EL (cell line): ENCODE measurements at regions not wholly inside any gene's neighbourhood (a gene's known extent, or its start where the extent isn't known, plus 50 kb on each side); places are given as distances from the start of the nearest gene placed in this dataset.

Source experiments
- DNase-seq: peaks from one replicate; pipeline ENCODE4 v3.0.0-alpha.2; 2016

DNA sequence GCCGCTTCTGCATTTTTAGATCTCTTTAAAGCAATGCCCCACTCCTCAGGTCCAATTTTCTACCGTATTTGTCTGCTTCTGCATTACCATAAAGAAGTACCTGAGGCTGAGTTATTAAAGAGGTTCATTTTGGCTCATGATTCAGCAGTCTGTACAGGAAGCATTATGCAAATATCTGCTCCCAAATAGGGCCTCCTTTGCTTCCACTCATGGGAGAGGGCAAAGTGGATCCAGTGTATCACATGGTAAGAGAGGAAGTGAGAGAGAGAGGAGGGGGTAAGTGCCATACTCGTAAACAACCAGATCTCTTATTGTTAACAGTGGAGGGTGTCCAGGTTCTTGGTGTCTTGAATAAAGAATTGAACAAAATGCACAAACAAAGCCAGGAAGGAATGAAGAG is 316.1 kb upstream of the SEL1L start:
- DNase-seq = no peak

DNA sequence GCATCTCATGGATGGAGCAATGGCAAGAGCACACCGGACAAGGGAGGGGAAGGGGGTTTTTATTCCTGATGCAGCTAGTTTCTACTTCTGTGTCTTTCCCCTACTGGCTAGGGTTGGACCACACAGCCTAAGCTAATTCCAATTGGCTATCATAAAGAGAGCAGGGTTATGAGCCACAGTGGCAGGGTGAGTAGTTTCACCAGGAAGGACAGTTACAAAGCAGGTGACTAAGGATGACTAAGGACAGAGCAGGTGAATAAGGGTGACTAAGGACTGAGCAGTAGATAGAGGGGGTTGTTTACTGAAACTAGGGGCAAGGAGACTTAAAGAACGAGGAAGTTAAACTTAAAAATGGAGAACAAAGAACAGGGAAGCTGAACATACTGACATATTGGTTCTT is 321.4 kb upstream of the SEL1L start:
- DNase-seq = no peak

DNA sequence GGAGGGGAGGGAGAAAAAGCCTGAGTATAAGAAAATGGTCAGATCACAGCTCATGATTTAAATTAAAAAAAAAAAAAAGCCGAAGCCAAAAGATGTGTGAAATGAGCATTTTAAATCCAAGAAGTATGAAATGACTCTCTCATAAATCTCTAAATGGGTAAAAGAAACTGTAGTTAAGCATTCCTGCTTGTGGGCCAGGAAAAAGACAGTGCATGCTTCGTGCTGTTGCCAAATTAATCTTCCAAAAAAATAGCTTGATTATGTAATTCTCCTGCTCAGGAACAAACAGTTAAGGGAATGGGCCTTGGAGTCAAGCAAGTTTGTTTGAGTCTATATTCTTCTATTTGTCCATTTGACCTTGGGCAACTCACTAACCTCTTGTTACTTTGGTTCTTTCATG is 325.4 kb upstream of the SEL1L start:
- no peak for DNase-seq

DNA sequence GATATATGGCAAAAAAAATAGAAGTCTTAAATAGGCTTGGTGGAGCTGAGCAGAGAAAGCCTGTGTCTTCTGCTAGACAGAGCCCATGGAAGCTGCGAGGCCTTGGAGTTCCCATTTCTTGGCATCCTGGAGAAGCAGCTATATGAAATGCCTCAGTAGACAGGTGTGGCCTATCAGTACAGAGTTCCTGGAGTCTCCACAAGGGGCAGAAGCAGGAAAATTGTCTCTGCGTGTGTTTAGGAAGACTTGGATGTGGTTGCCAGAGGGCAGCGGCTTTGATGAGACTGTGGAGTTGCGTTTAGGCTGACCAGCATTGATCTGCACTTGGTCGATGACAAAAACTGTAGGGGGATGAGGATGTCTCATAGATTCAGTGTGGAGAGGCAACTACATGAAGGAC is 334.5 kb upstream of the SEL1L start:
- DNase-seq = no peak

DNA sequence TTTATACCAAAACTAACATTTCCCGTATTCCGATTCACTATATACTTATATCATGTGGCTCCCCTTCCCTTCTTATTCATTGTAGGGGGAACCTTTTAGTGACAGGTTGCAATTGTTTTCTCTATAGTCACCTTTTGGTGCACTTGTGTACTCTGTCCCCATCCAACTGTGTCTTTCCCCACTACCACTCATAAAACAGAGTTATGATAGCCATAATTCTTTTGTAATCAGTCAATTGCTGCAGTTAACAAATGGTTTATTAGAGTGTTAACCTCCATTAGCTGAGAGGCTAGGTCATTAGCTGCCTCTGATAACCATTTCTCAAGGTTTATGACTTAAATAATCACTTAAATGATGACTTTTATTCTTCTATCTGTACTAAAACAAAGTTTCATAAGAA is 338.1 kb upstream of the SEL1L start:
- no peak for DNase-seq

DNA sequence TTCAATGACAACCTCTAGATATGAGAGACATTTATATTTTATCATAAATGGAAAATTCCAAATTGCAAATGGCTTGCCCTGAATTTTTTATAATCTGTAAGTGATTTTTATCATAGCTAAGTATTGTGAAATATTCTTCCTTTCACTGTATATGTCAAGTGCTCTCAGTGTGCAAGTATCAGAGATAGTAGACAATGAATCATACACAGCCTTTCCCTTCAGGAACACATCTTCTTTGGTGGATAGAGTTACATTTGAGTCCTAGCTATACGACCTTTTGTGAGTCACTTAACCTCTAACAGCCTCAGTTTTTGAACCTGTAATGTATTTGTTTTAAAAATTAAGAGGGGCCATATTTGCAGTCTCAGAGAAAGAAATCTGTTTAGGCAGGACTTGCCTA is 350.7 kb upstream of the SEL1L start:
- DNase-seq = no peak

DNA sequence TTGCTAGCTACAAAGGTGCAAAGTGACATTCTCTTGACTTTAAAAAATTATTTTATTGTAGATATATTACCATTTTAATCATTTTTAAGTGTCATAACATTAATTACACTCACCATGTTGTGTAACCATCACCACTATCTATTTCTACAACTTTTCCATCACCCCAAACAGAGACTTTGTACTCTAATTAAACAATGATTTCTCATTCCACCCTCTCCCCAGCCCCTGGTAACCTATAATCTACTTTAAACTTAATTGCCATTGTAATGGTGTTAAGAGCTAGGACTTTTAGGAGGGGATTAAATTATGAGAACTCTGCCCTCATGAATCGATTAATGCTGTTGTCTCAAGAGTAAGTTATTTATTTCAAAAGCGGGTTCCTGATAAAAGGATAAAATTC is 352.9 kb upstream of the SEL1L start:
- no peak for DNase-seq

DNA sequence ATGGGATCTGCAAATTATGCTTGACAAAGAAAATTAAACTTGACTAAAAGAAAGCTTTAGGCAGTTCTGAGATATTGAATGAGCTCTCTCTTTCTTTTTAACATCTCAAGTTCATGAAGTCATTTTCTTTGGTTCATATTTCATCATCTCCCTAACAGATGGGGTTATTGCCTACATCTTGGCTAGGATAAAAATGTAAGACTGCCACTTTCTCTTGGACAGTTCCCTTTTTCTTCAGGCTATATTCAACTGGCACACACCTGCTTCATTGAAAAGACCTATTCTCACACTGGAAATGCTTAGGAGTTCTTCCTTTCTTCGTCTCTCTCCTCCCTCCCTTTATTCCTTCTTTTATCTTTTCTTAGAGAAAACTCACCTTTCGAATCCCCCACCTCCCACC is 355.9 kb upstream of the SEL1L start:
- no peak for DNase-seq

DNA sequence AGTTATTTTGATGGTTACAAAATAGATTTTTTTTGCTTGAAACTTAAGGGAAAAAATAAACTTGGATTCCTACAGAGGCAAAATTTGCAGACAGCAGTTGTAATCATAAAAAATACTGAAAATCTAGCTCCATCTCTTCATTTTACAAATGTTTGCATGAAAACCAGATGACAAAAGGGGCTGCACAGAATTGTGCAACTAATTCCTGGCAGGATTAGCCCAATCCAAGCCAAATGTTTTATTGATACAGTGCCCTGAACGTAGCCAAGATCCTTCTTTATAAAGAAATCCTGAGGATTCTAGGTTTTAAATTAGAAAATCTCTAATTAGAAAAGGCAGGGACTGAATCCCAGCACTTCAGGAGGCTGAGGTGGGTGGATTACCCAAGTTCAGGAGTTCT is 356.4 kb upstream of the SEL1L start:
- DNase-seq = no peak

DNA sequence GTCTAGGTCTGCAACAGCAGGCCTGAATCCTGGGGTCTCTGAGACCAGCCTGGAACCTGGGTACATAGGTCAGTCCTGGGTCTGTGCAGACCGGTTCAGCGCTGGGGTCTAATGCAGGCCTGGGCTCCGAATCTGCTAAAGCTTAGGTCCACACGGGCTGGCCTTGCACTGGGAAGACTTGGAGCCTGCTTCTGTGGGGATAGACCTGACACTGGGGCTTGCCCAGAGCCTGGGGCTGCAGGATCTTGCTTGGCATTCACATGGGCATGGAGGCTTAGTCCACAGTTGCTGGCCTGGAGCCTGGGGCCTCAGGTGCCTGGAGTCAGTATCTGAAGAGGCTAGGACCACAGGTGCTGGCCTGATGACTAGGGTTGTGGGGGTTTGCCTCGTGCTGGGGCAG is 369.8 kb upstream of the SEL1L start:
- no peak for DNase-seq

DNA sequence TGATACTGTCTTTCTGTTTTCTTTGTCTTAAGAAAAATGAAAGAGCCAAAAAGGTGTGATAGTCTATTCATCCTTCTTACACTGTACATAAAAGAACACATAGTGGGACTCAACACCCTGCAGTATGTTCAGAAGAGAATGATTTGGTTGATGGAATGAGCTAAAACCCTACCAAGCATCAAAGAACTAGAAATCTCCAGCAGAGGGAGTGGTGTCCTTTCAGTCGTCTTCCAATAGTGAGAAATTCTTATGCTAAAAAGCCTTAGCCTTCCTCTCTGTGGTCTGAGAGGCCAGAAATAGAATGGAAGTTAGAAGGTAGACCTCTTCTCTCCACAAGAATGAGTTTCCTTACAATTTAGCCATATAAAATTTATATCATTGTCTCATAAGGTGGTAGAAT is 393.4 kb upstream of the SEL1L start:
- DNase-seq = no peak

DNA sequence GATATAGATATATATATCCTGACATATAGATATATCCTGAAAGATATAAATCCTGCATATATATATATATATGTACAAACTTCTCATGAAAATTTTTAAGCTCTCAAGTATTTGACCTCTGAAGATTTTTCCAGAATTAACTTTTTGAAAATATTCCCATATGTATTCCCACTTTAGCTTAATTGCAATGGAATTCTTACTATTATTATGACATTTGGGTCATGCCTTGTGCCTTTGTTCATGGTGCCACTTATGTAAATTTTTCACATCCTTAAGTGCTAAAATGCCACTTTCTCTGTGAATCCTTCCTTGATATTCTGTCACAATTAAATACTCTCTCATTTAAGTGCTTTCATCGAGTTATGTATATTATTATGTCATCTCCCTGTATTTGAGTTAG is 398.2 kb upstream of the SEL1L start:
- no peak for DNase-seq

DNA sequence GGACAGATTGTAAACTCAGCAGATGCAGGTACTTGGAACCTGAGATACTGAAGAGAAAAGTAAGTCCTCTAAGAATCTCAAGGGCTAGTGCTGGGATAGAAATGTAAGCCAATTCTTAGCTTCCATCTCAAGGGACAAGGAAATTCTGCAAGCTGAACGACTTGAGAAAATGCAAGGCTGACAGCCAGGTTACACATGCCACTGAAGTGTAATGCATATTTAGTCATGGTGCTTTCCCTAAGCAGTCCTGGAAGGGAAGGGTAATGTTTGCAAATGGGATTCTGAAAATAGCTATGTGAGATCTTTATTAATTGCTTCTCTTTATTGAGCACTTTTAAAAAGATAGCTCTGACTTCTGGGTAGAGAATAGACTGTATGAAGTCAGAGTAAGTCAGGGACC is 402.7 kb upstream of the SEL1L start:
- no peak for DNase-seq

DNA sequence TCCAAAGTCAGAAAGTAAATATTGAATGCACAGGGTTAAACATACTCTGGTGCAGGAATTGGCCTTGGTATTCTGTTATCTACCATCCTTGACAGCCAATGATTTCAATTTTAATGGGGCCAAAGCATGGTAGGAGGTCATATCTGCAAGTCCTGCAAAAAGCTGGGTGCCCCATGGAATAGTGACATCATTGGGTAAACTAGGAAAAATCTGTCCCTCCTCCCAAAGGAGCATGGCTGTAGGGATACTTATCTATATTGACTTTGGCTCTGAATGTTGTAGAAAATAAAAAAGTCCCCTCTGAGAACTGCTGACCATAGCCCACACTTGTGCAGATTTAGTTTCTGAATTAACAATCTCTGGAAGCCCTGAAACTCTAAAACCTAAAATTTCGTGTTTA is 403.2 kb upstream of the SEL1L start:
- no peak for DNase-seq

DNA sequence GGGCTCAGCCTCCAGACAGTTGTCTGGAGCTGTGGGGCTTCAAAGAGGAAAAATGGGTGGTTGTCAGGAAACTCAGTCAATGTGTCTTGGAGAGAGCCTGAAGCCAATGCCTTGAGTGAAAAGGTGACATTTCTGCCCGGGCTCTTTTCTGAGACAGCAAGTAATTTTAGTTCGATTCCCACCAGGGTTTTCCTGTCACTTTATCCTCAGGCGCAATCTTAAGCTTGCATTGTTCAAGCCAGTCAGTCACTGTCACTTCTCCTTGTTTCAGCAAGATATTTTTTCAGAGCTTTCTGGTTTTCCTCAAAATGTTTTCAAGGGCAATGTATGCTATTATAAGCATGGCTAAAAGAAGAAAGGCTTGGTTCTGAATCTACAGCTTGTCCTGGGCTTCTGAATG is 404.7 kb upstream of the SEL1L start:
- DNase-seq = no peak

DNA sequence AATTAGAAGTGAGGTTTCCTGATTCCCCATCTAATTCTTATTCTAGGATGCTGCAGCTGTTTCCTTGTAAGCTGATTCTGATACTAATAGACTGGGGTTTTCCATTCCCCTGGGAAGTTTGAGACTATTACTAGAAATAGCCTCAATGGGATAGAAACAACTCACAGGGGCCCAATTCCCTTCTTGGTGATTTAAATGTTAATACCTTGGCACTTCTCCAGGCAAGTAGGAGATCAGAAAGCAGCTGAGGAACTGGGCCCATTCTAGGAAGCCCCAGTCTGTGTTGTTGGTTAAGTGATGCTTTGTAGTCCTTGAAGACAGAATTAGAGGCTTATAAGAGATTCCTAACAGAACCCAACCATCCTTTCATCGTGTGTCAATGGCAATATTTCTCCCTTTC is 407.0 kb upstream of the SEL1L start:
- no peak for DNase-seq

DNA sequence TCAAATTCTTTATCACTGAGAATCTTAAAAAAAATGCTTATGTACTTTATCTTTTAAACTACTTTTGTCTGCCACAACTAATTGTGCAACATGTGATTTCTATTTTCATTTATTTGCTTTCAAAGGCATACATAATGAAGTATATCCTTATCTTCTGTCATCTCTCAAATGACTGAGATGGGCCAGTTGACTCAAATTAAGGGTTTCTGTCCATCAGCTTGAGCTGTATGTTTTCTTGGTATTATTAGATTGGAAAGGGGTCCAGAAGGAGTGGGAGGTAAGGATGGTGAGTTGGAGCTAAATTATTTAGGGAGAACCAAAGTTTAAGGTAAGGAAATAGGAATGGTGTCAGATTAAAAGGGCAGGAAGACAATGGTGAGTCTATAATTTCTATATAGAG is 408.4 kb upstream of the SEL1L start:
- DNase-seq = no peak

DNA sequence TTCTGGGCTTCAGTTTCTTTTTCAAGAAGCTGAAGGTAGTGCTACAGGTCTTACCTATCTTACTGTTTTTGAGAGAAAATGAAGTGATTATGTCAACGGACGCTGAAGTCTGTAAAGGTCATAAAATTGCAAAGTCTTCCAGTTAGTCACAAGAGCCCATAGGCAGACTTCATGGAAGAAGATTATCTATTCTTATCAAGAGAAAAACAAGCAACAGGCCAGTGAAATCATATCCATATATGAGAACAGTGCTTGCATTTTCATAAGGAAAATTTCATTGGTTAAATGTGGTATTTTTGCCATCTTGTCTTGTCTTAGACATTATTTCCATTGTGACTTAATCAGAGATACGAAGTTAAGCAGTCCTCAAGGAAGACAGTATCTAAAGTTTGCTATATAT is 412.7 kb upstream of the SEL1L start:
- DNase-seq = no peak

DNA sequence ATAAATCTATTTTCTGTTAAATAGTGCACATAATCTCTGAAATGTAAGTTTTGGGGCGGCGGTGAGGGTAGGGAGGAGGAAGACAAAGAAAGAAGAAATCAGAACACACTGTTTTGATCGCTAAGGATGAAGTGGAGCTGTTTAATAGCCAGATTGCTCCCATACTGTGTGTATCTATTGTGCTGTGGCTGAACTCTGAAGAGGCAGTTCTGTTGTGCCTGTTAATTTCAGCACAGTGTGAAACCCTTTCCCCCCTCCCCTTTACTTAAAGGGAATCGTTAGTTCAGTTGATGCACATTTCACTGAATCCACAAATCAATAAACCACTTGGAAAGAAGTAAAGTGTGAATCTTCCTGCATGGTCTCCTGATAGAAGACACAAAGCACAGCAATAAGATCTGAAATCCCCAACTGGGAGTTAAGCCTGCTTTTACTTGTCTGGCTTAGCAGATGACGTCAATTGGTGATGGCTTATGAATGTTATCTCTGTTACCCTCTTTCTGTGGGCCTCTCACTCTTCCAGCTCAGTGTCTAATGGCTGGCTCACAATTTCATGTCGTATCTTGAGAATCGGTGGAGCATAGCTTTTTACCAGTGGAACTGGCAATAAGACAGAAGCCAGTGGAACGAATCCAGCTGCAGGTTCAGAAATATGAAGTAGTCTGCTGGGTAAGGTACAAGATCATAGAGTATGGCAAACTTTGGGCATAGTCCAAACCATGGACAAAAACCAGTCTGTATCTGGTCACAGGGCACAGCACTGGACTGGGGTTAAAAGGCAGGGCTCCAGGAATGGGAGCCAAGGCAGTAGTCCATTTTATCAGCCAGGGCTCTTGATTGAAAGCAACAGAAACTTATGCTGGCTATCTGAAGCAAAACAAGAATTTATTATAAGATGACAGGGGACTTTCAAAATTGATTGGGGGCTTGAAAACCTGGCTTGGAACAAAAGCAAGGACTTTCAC is 413.5 kb upstream of the SEL1L start:
- DNase-seq = no peak

DNA sequence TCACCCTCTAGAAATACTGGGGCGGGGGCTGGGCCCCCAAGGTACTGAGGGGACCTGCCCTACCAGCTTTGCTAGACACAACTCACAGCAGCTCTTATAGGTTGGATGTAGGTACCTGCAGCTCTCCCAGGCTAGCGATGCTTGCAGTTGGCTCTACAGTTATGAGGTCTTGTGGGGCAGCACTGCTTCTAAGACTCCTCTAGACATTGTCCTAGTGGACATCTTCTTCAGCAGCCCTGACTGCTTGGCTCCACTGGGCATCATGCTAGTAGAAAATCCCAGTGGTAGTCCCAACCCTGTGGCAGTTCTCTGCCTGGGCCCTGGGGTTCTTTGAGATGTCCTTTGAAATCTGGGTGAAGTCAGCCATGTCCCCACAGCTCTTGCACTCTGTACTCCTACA is 419.3 kb upstream of the SEL1L start:
- no peak for DNase-seq

DNA sequence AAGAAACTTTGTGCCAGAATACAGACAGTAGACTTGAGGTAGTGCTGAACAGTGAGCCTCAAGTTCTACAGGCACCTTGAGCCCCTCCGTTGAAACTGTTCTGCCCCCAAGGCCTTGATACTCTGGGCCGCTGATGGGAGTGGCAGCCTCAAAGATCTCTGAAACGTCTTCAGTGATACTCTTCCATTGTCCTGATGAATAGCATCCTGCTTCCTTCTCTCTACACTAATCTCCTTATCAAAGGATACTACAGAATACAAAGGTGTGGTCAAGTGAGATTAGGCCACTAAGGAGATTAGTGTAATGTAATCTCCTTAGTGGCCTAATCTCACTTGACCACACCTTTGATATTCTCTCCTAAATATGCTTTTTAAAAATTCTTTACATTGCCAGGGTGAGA is 419.8 kb upstream of the SEL1L start:
- DNase-seq = no peak

DNA sequence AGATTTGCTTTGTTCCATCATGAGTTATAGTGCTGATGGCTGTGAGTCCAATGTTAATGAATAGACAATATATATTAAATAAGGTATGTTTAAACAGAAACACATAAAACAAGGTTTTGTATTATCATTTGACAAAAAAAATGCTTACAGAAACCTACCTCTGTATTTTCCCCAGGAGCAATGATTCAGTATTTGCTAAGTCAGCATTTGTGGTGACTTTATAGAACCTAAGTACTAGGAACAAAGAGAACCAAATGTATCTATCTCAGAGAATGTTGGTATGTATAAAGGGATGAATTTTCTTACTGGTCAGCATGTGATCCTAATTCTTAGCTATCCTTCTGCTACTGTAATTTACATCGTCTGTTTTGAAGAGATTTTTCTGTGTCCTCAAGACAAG is 421.5 kb upstream of the SEL1L start:
- DNase-seq = no peak

DNA sequence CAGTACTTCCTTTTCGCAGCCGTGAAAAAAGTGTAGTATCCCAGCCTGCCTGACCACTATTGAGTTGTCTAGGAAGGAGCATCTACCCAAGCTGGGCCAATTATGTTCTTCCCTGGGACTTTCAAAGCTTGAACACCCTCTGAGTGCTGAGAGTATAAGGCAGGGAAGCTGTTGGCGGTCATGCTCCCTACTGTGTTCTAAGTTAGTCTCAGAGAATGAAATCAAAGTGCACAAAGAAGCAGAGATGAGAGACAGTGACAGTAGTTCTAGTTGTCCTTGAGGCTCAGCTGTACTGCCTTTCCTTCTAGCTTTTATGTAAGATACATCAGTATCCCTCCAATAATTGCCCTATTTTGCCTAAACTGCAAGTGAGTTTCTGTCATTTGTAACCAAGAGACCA is 427.1 kb upstream of the SEL1L start:
- no peak for DNase-seq

DNA sequence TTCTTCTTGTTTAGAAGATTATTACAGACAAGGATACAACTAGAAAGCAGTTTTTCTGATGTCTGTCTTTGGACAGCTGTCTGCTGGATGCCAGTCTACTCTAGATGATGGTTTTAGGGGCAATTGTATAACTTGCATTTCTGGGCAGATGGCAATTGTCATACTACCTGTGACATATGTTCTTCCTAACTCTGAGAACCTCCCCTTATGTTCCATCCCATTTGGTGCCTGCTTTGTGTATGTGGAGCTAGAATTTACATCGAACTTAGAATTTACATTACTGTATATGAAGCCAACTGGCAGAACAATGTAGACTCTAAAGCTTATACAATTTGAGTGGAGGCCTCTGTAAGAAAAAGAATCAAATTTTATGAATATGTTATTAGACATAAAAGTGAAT is 430.2 kb upstream of the SEL1L start:
- no peak for DNase-seq

DNA sequence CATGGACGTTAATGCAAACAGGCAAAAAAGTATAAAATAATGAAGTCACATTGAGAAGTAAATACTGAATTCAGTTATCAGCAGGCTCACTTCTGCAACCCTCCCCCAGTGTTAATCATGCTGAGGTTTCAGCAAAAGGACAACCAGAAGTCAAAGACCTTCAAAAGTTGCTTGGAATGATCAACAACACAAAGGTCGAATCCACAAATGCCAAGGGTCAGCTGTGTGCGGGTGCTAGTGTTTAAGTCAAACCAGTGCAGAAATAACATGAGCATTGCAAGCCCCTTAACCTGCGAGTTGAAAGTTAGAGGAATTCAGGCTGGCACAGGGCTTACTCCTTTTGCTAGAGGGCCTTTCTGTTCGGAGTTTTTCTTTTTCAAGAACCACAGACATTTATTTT is 436.7 kb upstream of the SEL1L start:
- no peak for DNase-seq
